Caki2 (cell line): ENCODE measurements at regions not wholly inside any gene's neighbourhood (a gene's known extent, or its start where the extent isn't known, plus 50 kb on each side); places are given as distances from the start of the nearest gene placed in this dataset.

Source experiments
- DNase-seq: peaks from one replicate; pipeline ENCODE4 v3.0.0-alpha.2; 2015; ENCODE audit warnings: low read depth
- in situ Hi-C: cut with HindIII; loops from 2 replicates; pipeline ENCODE4 v1.10.0; 2016; ENCODE audit warnings: low sequenced_read_pairs, low pct_unique_long_range_greater_than_20kb, mixed read lengths

DNA sequence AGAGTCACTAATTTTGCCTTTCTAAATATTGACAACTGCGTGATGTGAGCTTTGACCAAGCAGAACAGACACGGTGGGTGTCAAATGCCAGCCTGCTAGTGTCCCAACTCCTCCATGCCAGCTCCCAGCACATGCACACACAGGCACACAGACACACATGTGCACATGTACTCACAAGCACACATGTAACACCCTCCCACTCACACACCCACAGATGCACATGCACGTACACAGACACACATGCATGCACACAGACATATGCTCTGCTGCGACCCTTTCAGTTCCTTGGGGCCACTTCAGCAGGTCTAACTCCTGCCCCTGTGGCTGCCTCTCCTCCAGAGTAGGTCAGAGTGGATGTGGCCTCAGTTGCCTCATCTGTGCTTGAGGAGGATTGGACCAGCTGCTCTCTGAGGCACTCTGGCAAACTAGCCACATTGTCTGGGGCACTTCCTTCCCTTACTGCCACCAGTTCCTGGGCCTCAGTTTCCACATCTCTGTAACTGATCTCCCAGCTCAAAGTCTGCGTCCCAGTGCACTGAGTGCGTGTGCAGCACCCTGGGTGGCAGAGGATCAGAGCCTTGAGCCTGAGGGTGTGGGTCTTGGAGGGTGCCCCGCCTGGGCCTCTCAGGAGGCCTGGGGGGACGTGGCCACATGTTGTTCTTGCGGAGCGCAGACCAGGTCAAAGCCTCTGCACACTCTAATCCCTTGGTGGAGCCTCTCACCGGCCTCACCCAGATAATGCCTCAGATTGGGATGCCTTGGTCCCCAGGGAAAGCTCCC is 55.0 kb upstream of the PRR23E start:
- in situ Hi-C loops = no loop called here
- no peak for DNase-seq

DNA sequence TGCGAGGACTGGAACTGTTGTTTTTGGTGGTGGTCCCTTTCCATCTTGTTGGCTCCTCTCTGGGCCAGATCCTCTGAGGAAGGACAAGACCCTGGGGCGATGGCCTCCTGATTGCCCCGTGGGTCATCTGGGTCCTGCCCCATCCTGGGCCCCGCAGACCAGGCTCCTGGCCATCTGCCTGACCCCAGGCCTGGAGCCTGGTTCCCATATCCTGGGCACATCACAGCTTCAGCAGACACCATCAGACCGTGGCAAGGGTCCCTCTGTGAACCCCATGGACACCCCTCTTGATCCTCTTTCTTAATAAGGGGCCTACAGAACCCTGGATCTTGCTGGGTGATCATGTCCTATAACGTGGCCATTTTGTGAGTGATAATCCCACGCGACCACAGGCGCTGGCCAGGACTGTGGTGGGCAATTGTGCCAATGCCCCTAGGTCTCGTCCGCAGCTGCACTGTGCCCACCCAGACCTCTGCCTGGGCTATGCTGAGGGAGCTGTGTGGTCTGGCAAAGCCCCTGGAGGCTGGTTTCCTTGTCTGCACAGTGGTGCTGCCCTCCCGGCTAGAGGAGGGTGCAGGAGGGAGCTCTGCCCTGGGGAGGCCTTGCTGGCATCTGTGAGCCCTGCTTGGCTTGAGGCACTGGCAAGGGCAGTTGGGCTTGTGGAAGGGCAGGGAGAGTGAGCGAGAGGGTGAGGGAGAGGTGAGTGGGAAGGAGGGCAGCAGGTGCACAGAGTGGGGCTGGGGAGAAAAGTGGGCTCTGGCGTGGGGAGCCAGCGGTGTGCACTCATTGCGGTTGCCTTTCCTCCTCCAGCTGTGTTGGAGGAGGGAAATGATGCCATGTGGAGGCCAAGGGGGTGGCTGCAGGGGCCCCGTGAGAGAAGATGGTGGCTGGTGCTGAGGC is 53.1 kb upstream of the PRR23E start:
- DNase-seq = no peak
- in situ Hi-C loops = no loop called here

DNA sequence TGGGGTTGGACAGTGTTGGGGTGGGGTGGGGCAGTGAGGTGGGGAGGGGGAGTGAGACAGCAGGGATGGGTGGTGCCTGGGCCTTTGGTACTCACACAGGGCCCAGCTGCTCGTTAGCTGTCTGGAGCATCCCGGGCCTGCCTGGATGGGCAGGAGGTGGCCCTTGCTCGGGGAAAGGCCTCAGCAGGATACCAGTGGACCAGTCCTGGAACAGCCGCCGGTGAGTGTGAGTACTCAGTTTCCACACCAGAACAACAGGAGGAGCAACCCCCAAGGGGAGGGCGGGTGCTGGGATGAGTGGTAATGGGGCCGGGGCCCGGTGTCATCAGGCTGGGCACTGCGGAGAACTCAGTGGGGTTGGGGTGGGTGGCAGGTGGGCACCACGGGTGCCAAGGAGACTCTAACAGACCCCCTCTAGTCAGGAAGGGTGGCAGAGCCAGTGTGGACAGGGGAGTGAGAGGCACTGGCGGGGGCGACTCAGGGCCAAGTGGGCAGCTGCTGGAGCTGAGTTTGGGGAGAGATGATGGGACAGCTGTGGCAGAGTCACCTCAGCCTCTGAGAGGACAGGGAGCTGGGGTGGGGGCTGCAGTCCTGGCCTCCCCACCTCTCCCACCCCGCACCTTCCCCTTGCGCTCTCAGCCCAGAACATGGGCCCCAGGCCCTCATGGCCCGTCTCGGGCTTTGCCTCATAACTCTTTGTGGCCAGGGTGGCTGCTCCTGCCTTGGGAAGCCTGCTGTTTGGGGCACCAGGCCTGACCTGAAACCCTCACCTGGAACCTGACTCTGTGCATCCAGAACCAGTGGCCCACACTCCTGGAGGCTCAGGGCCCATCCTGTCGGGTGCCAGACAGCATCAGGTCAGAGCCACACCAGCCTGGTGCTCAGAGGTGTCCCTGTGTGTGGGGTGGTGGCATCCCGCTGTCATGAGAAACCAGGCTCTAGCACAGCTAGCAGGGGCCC is 52.1 kb upstream of the PRR23E start:
- no peak for DNase-seq
- in situ Hi-C loops = no loop called here

DNA sequence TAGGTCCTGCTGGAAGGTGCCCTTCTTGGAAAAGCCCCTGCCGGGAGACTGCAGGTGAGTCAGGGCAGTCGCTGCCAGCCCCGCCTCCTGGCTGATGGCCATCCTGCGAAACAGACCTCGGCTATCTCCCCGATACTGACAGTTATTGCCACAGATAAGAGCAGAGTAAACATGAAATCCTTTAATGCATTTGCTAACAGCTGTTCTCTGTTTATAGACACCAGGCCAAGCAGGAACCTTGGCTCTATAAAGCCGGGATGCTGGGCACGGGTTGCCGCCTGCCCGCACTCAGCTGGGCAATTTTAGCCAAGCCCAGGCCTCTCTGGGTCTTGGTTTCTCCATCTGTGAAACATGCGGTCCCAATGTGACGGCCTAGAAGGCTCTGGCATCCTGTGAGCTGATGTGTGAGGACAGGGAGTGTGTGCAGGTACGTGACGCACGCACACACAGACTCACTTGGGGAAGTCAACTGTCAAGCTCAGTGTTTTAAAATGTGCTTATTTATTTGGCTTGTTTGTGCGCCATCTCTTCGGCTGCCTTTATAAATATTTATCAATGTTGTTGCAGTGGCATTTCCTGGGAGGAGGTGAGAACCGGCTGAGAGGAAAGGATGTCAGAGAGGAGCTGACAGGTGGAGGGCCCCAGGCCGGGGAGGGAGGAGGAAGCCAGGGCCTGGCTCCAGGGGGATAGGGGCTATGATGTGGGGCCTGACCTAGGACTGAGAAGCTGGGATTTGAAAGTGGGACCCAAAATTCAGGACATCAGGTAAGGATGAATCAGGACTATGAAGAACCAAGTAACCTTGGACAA is 50.8 kb upstream of the PRR23E start:
- in situ Hi-C loops = no loop called here
- no peak for DNase-seq
